ENCODE measurements at regions not wholly inside any gene's neighbourhood (a gene's known extent, or its start where the extent isn't known, plus 50 kb on each side); places are given as distances from the start of the nearest gene placed in this dataset.

DNA sequence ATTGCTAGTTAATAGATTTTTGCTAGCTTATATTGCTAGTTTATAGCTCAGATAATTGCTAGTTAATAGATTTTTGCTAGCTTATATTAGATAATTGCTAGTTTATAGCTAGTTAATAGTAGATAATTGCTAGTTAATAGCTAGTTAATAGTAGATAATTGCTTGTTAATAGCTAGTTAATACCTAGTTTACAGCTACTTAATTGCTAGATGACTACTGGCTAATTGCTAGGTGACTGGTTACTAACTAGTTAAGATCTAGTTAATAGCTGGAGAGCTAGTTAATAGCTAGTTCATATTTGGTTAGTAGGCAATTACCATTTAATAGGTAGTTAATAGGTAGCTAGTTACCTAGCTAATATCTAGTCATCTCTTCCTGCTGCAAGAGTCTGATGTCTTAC, 633.8 kb upstream of the CT83 start:
- TF ChIP-seq, protein P1, sequence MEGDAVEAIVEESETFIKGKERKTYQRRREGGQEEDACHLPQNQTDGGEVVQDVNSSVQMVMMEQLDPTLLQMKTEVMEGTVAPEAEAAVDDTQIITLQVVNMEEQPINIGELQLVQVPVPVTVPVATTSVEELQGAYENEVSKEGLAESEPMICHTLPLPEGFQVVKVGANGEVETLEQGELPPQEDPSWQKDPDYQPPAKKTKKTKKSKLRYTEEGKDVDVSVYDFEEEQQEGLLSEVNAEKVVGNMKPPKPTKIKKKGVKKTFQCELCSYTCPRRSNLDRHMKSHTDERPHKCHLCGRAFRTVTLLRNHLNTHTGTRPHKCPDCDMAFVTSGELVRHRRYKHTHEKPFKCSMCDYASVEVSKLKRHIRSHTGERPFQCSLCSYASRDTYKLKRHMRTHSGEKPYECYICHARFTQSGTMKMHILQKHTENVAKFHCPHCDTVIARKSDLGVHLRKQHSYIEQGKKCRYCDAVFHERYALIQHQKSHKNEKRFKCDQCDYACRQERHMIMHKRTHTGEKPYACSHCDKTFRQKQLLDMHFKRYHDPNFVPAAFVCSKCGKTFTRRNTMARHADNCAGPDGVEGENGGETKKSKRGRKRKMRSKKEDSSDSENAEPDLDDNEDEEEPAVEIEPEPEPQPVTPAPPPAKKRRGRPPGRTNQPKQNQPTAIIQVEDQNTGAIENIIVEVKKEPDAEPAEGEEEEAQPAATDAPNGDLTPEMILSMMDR (IDR thresholded peaks at IDR 0.05; ENCODE audit: insufficient read depth, low read length, severe bottlenecking), result no peak
- no peak overlapping the region for H3K4me3 ChIP-seq (ENCODE audit: low read depth, low read length)
- H3K27me3 ChIP-seq (ENCODE audit: control insufficient read depth, insufficient read depth, low read length), result no peaks in the 10 kb centered on the region
- H3K36me3 ChIP-seq (ENCODE audit: control insufficient read depth, insufficient read depth, low read length), result no peaks in the 10 kb centered on the region
- FAIRE-seq, result no peak
- no peak for DNase-seq (ENCODE audit: low read depth)

DNA sequence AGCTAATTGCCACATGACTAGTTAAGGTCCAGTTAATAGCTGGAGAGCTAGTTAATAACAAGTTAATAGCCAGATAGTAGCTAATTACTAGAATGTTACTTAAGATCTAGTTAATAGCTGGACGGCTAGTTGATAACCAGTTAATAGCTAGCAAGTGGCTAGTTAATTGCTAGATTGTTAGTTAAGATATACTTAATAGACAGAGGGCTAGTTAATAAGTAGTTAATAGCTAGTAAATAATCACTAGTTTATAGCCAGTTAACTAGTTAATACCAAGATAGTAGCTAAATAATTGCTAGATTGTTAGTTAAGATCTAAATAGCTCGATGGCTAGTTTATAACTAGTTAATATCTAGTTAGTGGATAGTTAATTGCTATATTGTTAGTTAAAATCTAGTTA, 632.6 kb upstream of the CT83 start:
- H3K27me3 ChIP-seq (ENCODE audit: control insufficient read depth, insufficient read depth, low read length), result no peaks in the 10 kb centered on the region
- TF ChIP-seq, protein P1 (IDR thresholded peaks at IDR 0.05; ENCODE audit: insufficient read depth, low read length, severe bottlenecking), result no peak
- H3K36me3 ChIP-seq (ENCODE audit: control insufficient read depth, insufficient read depth, low read length), result no peaks in the 10 kb centered on the region
- FAIRE-seq (no peak), DNase-seq (ENCODE audit: low read depth) (no peak)
- H3K4me3 ChIP-seq (ENCODE audit: low read depth, low read length), result no peak overlapping the region

DNA sequence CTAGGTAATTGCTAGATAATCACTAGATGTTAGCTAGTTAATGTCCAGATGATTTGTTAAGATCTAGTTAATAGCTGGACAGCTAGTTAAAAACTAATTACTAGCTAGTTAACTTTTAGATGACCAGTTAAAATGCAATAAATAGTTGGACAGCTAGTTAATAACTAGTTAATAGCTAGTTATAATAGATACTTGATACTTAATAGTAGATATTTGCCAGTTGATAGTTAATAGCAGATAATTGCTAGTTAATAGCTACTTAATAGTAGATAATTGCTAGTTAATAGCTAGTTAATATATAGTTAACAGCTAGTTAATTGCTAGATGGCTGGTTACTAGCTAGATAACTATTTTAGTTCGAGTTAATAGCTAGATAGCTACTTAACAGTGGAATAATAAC, 631.4 kb upstream of the CT83 start:
- FAIRE-seq (no peak), DNase-seq (ENCODE audit: low read depth) (no peak)
- Histone ChIP-seq H3K27me3 (ENCODE audit: control insufficient read depth, insufficient read depth, low read length) (no peaks in the 10 kb centered on the region), H3K4me3 (ENCODE audit: low read depth, low read length) (no peak overlapping the region), H3K36me3 (ENCODE audit: control insufficient read depth, insufficient read depth, low read length) (no peaks in the 10 kb centered on the region)
- TF ChIP-seq, protein P1 (IDR thresholded peaks at IDR 0.05; ENCODE audit: insufficient read depth, low read length, severe bottlenecking), result no peak

DNA sequence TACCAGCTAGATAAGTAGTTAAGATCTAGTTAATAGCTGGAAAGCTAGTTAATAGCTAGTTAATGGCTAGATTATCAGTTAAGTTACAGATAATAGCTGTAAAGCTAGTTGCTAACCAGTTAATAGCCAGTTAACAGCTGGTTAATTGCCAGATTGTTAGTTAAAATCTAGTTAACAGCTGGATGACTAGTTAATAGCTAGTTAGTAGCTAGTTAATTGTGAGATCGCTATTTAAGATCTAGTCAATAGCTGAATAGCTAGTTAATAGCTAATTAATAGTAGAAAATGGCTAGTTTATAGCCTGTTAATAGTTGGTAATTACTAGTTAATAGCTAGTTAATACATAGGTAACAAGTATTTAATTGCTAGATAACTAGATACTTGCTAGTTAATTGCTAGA, 630.5 kb upstream of the CT83 start:
- no peak for FAIRE-seq
- TF ChIP-seq, protein P1 (IDR thresholded peaks at IDR 0.05; ENCODE audit: insufficient read depth, low read length, severe bottlenecking), result no peak
- no peak for DNase-seq (ENCODE audit: low read depth)

DNA sequence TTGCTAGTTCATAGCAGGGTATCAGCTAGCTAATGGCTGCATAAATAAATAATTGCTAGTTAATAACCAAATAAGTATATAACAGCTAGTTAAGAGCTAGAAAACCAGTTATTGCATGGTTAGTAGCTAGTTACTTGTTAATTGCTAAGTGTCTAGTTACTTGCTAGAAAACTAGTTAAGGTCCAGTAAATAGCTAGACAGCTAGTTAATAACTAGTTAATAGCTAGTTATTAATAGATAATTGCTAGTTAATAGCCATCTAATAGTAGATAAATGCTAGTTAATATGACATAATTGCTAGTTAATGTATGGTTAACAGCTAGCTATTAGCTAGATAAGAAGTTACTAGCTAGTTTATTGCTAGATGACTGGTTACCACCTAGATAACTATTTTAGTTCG, 629.9 kb upstream of the CT83 start:
- no peak for FAIRE-seq

More for the DNA sequence above, 630.5 kb upstream of the CT83 start:
- H3K27me3 ChIP-seq (ENCODE audit: control insufficient read depth, insufficient read depth, low read length), result no peaks in the 10 kb centered on the region
- no peaks in the 10 kb centered on the region for H3K36me3 ChIP-seq (ENCODE audit: control insufficient read depth, insufficient read depth, low read length)
- H3K4me3 ChIP-seq (ENCODE audit: low read depth, low read length), result no peak overlapping the region

DNA sequence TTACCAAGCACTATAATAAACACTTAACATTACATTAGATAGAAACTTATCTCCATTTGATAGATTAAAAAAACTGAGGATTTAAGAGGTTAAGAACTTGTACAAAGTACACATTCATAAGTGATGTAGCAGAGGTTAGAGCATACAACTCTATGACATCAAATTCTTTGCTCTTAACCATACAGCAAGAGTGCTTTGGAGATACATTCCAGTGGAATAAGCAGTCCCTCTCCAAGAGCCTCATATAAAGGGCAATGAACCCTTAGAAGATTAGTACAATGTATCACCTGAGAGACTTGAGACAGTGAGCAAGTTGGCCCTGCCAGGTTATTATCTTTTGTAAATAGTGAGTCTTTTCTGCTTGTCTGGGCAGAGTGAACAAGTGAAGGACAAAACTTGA, 600.4 kb upstream of the CT83 start:
- H3K27me3 ChIP-seq (ENCODE audit: control insufficient read depth, insufficient read depth, low read length), result no peaks in the 10 kb centered on the region
- no peak for FAIRE-seq
- TF ChIP-seq, protein P1 (IDR thresholded peaks at IDR 0.05; ENCODE audit: insufficient read depth, low read length, severe bottlenecking), result no peak

More for the DNA sequence above, 629.9 kb upstream of the CT83 start:
- no peaks in the 10 kb centered on the region for H3K27me3 ChIP-seq (ENCODE audit: control insufficient read depth, insufficient read depth, low read length)
- no peaks in the 10 kb centered on the region for H3K36me3 ChIP-seq (ENCODE audit: control insufficient read depth, insufficient read depth, low read length)
- TF ChIP-seq, protein P1 (IDR thresholded peaks at IDR 0.05; ENCODE audit: insufficient read depth, low read length, severe bottlenecking), result no peak
- no peak for DNase-seq (ENCODE audit: low read depth)
- H3K4me3 ChIP-seq (ENCODE audit: low read depth, low read length), result no peak overlapping the region

More for the DNA sequence above, 600.4 kb upstream of the CT83 start:
- no peak overlapping the region for H3K4me3 ChIP-seq (ENCODE audit: low read depth, low read length)
- no peak for DNase-seq (ENCODE audit: low read depth)
- no peaks in the 10 kb centered on the region for H3K36me3 ChIP-seq (ENCODE audit: control insufficient read depth, insufficient read depth, low read length)
